B cell (primary cell): ENCODE measurements at regions not wholly inside any gene's neighbourhood (a gene's known extent, or its start where the extent isn't known, plus 50 kb on each side); places are given as distances from the start of the nearest gene placed in this dataset.

Experiments used
- ATAC-seq: fragments of 200-7000 bp; cut with Tn5 transposase; one replicate; pipeline ENCODE4 v1.10.0; 2021; ENCODE audit warnings: low read depth, mild to moderate bottlenecking, moderate number of reproducible peaks, moderate library complexity
- CTCF ChIA-PET: fragments of 350-600 bp; sonication (Branson Sonifier 250); formaldehyde crosslinking; loops from one replicate; lab custom pipeline; 2021; ENCODE audit warnings: antibody characterized with exemption, inconsistent platforms; lab: Charles Lee
- POLR2A ChIA-PET: fragments of 350-600 bp; sonication (Branson Sonifier 250); formaldehyde crosslinking; loops from one replicate; lab custom pipeline; 2021; ENCODE audit warnings: antibody characterized with exemption; lab: Charles Lee
- DNase-seq: peaks from one replicate; pipeline ENCODE4 v3.0.0; 2013
- H2AFZ ChIP-seq: 2 replicates; pipeline ENCODE4 v1.6.1; 2012; ENCODE audit warnings: mild to moderate bottlenecking, low read depth, low read length; ENCODE audit not compliant: insufficient read depth, poor library complexity, severe bottlenecking
- H3K27ac ChIP-seq, 2 donors: 1 replicate in 1 of 2; 2 replicates in 1 of 2; pipeline ENCODE4 v1.5.1; 2012 to 2013; ENCODE audit warnings: low read length in 2 of 2, mild to moderate bottlenecking in 2 of 2, moderate library complexity in 1 of 2
- H3K27me3 ChIP-seq, 4 experiments: fragments of 200-600 bp in 1 of 4; sonication (generic) in 1 of 4; replicated peaks in 1 of 4; 1 replicate in 2 of 4; 2 replicates in 2 of 4; pipeline versions ENCODE4 v1.6.1 to v1.7.0; 2013 to 2016; ENCODE audit warnings: low read length in 3 of 4, mild to moderate bottlenecking in 2 of 4, mixed read lengths in 1 of 4, moderate library complexity in 1 of 4; ENCODE audit not compliant: insufficient read depth in 4 of 4, control insufficient read depth in 3 of 4; ENCODE audit errors: control extremely low read depth in 1 of 4
- H3K36me3 ChIP-seq, 2 experiments: replicated peaks in 1 of 2; 1 replicate in 1 of 2; 2 replicates in 1 of 2; pipeline versions ENCODE4 v1.6.1 to v1.7.1; 2013; ENCODE audit warnings: low read length in 1 of 2; ENCODE audit not compliant: insufficient read depth in 2 of 2, control insufficient read depth in 1 of 2; ENCODE audit errors: control extremely low read depth in 1 of 2, extremely low read depth in 1 of 2
- H3K4me1 ChIP-seq, 2 donors: fragments of 200-600 bp in 1 of 2; sonication (generic) in 1 of 2; 1 replicate in 1 of 2; 2 replicates in 1 of 2; pipeline versions ENCODE4 v1.5.1 to v1.6.1; 2013 to 2017; ENCODE audit warnings: low read length in 2 of 2; ENCODE audit not compliant: control insufficient read depth in 2 of 2, insufficient read depth in 2 of 2
- H3K4me2 ChIP-seq: replicated peaks from 2 replicates; pipeline ENCODE3; 2012; ENCODE audit warnings: mild to moderate bottlenecking, low read depth, low read length; ENCODE audit not compliant: poor library complexity, severe bottlenecking
- H3K4me3 ChIP-seq, 5 experiments: fragments of 200-600 bp in 1 of 5; sonication (generic) in 1 of 5; 1 replicate in 3 of 5; 2 replicates in 2 of 5; pipeline versions ENCODE4 v1.5.1 to v1.7.0; 2011 to 2016; ENCODE audit warnings: low read length in 4 of 5, mild to moderate bottlenecking in 4 of 5, low read depth in 2 of 5, control low read depth in 1 of 5, moderate library complexity in 1 of 5; ENCODE audit not compliant: insufficient read depth in 1 of 5; ENCODE audit errors: control extremely low read depth in 1 of 5, extremely low read depth in 1 of 5
- H3K79me2 ChIP-seq: fragments of 200-600 bp; sonication (generic); one replicate; pipeline ENCODE4 v1.6.0; 2016; ENCODE audit warnings: low read length; ENCODE audit not compliant: control insufficient read depth, insufficient read depth
- H3K9ac ChIP-seq: fragments of 200-600 bp; sonication (generic); 2 replicates; pipeline ENCODE4 v1.6.1; 2017; ENCODE audit warnings: mild to moderate bottlenecking, low read length, moderate library complexity
- H3K9me3 ChIP-seq, 3 donors: one replicate each; pipeline versions ENCODE4 v1.6.1 to v1.7.1; 2013; ENCODE audit warnings: low read length in 2 of 3; ENCODE audit not compliant: control insufficient read depth in 2 of 3, insufficient read depth in 1 of 3; ENCODE audit errors: control extremely low read depth in 1 of 3
- H4K20me1 ChIP-seq: 2 replicates; pipeline ENCODE4 v1.6.0; 2012; ENCODE audit warnings: mild to moderate bottlenecking, low read length; ENCODE audit not compliant: insufficient read depth, control insufficient read depth, poor library complexity, severe bottlenecking
- H3K27ac Mint-ChIP-seq: one replicate; pipeline ENCODE4 v1.8.0; 2021; ENCODE audit warnings: mixed read lengths
- H3K27me3 Mint-ChIP-seq: one replicate; pipeline ENCODE4 v1.8.0; 2021; ENCODE audit warnings: mixed read lengths
- H3K4me1 Mint-ChIP-seq: one replicate; pipeline ENCODE4 v1.8.0; 2021; ENCODE audit warnings: mixed read lengths
- H3K4me3 Mint-ChIP-seq: one replicate; pipeline ENCODE4 v1.8.0; 2021; ENCODE audit warnings: mixed read lengths
- H3K9me3 Mint-ChIP-seq: one replicate; pipeline ENCODE4 v1.8.0; 2022; ENCODE audit warnings: mixed read lengths; ENCODE audit not compliant: insufficient read depth
- EZH2 ChIP-seq: IDR thresholded peaks from 2 replicates; pipeline ENCODE4 v1.6.1; 2012; ENCODE audit warnings: borderline replicate concordance, low read depth, mild to moderate bottlenecking, moderate library complexity, low read length; ENCODE audit not compliant: insufficient read depth, poor library complexity, severe bottlenecking
- WGBS: methylation state at CpG from one replicate; pipeline ENCODE4 v1.1.5; 2013; ENCODE audit warnings: missing lambda C conversion rate; ENCODE audit not compliant: insufficient coverage; 5-methylcytosine and 5-hydroxymethylcytosine counted together
- intact Hi-C: fragments of 100-400 bp; cut with micrococcal nuclease; formaldehyde crosslinking; loops from one replicate; pipeline ENCODE4 v1.10.0; 2022
- TF ChIP-seq, protein P1 (sequence below): fragments of 200-600 bp; IDR thresholded peaks from one replicate; pipeline ENCODE4 v1.8.0; 2022; ENCODE audit warnings: antibody characterized with exemption, mild to moderate bottlenecking

DNA sequence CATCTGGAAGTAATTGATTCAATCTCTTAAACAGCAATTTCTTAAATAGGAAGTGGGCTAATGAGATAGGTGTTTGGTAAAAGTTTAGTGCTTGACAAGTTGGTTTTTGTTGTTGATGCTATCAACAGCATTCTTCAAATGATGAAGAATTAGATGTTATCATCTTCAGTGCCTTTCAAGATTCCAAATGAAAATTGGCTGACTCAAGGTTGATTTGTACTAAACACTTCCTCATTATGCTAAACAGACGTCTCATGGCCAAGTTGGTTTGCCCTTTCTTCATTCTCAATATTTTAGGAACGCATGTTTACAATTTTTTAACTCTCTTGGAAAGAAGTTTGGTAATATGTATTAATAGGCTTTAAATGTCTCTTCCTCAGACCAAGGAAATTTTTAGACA, 86.0 kb downstream of the MID1IP1 start:
- CTCF ChIA-PET, result no interaction called here
- Histone ChIP-seq H3K27ac (no peak overlapping the region), H3K9ac (no peak overlapping the region), H3K4me3 (no peak overlapping the region), H3K9me3 (no peaks in the 10 kb centered on the region), H2AFZ (no peak overlapping the region), H3K36me3 (no peaks in the 10 kb centered on the region), H3K27me3 (no peaks in the 10 kb centered on the region), H3K79me2 (no peaks in the 10 kb centered on the region), H3K4me1 (peaks cover 0 to 12% of the 10 kb centered on the region in 2 donors), H3K4me2 (no peak overlapping the region), H4K20me1 (no peaks in the 10 kb centered on the region)
- DNase-seq (no peak), ATAC-seq (no peak)
- intact Hi-C loops, result no loop called here
- TF ChIP-seq EZH2, result no peak
- POLR2A ChIA-PET, result no interaction called here
- Mint-ChIP-seq H3K4me1 (peaks cover 14% of the 10 kb centered on the region), H3K27me3 (no peaks in the 10 kb centered on the region), H3K27ac (no peak overlapping the region), H3K9me3 (no peaks in the 10 kb centered on the region), H3K4me3 (no peak overlapping the region)
- WGBS, result no CpG with 5 or more reads among the region's 2 CpGs

DNA sequence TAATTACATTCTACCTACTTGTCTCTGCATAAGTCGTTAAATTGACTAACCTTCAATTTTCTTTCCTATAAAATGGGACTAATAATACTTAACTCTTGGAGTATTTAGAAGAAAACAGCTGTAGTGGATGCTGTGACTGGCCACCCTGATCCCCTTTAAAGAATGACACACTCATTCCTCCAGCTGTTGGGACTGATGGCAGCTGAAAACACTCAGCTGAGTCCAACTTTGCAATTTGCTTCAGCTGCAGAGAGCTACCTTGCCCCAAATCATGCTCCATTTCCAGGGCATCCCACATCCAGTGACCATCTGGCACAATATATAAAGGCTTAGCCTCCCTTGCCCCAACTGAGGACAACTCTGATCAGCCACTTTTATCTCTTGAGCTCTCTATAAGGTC, 89.1 kb downstream of the MID1IP1 start:
- intact Hi-C loops, result no loop called here
- H3K4me1 ChIP-seq, result peaks cover 0 to 5% of the 10 kb centered on the region in 2 donors
- CTCF ChIA-PET, result interaction anchor here (2.6 kb wide), 1 partner anchor 11 kb away, joined by 7 read pairs; no protein-coding TSS in a partner anchor
- no peaks in the 10 kb centered on the region for H3K79me2 ChIP-seq
- Mint-ChIP-seq H3K27me3 (no peaks in the 10 kb centered on the region), H3K9me3 (no peaks in the 10 kb centered on the region), H3K4me1 (peaks cover 8% of the 10 kb centered on the region), H3K4me3 (no peak overlapping the region), H3K27ac (no peak overlapping the region)
- no peak overlapping the region for H2AFZ ChIP-seq
- ATAC-seq, result no peak
- no peaks in the 10 kb centered on the region for H3K9me3 ChIP-seq
- no peak overlapping the region for H3K9ac ChIP-seq
- no peak overlapping the region for H3K4me2 ChIP-seq
- no peak for TF ChIP-seq EZH2
- TF ChIP-seq, protein P1, sequence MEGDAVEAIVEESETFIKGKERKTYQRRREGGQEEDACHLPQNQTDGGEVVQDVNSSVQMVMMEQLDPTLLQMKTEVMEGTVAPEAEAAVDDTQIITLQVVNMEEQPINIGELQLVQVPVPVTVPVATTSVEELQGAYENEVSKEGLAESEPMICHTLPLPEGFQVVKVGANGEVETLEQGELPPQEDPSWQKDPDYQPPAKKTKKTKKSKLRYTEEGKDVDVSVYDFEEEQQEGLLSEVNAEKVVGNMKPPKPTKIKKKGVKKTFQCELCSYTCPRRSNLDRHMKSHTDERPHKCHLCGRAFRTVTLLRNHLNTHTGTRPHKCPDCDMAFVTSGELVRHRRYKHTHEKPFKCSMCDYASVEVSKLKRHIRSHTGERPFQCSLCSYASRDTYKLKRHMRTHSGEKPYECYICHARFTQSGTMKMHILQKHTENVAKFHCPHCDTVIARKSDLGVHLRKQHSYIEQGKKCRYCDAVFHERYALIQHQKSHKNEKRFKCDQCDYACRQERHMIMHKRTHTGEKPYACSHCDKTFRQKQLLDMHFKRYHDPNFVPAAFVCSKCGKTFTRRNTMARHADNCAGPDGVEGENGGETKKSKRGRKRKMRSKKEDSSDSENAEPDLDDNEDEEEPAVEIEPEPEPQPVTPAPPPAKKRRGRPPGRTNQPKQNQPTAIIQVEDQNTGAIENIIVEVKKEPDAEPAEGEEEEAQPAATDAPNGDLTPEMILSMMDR, result no peak
- H3K27ac ChIP-seq, result no peak overlapping the region
- no peak for DNase-seq
- no peaks in the 10 kb centered on the region for H3K27me3 ChIP-seq
- no peak overlapping the region for H3K4me3 ChIP-seq
- POLR2A ChIA-PET, result interaction anchor here (0.5 kb wide), 1 partner anchor 33 kb away, joined by 3 read pairs; no protein-coding TSS in a partner anchor
- no CpG with 5 or more reads among the region's 1 CpG for WGBS
- H3K36me3 ChIP-seq, result no peaks in the 10 kb centered on the region
- no peaks in the 10 kb centered on the region for H4K20me1 ChIP-seq
